ENCODE measurements at regions not wholly inside any gene's neighbourhood (a gene's known extent, or its start where the extent isn't known, plus 50 kb on each side); places are given as distances from the start of the nearest gene placed in this dataset.

- Mint-ChIP-seq H3K36me3 (no peaks in the 10 kb centered on the region), H3K27ac (no peak overlapping the region), H3K27me3 (ENCODE audit: low read depth in 3 of 3) (no peaks in the 10 kb centered on the region), H3K4me1 (no peaks in the 10 kb centered on the region), H3K4me3 (no peak overlapping the region), H3K9me3 (peaks cover 0 to 12% (median 5%) of the 10 kb centered on the region in 7 donors)
- Histone ChIP-seq H4K20me1 (ENCODE audit: insufficient read depth, low read length) (no peaks in the 10 kb centered on the region), H3K79me2 (ENCODE audit: insufficient read depth, low read length) (no peaks in the 10 kb centered on the region), H3K4me2 (replicated peaks; ENCODE audit: extremely low read depth, low read length, poor library complexity, severe bottlenecking) (no peak overlapping the region), H3K27me3 (ENCODE audit: control insufficient read depth in 2 of 2, insufficient read depth in 2 of 2, low read length in 2 of 2) (no peaks in the 10 kb centered on the region), H3K4me1 (ENCODE audit: control insufficient read depth in 1 of 2, insufficient read depth in 2 of 2, low read length in 2 of 2) (no peaks in the 10 kb centered on the region), H3K4me3 (replicated peaks in 1 of 3; ENCODE audit: low read depth in 2 of 3, low read length in 3 of 3) (no peak overlapping the region), H3K27ac (ENCODE audit: low read depth in 1 of 2, low read length in 2 of 2) (no peak overlapping the region), H3K9me3 (replicated peaks in 1 of 2; ENCODE audit: control insufficient read depth in 1 of 2, insufficient read depth in 1 of 2, low read length in 2 of 2) (peaks cover 12 to 18% of the 10 kb centered on the region in 2 donors), H3K36me3 (replicated peaks in 1 of 2; ENCODE audit: control insufficient read depth in 1 of 2, insufficient read depth in 2 of 2, low read length in 2 of 2) (no peaks in the 10 kb centered on the region), H2AFZ (ENCODE audit: insufficient read depth, low read depth, low read length, poor library complexity, severe bottlenecking) (no peak overlapping the region), H3K9ac (ENCODE audit: insufficient read depth, low read length, poor library complexity, severe bottlenecking) (no peak overlapping the region)
- no peak for TF ChIP-seq CTCF (IDR thresholded peaks at IDR 0.05)
- intact Hi-C loops (cut with micrococcal nuclease): no loop called here
- DNase-seq: no peak
These were observed 1649.2 kb downstream of the AMY1C start for GRCh38 chr1:105398909-105399308.

- no peaks in the 10 kb centered on the region for H3K36me3 ChIP-seq (replicated peaks in 1 of 2; ENCODE audit: control insufficient read depth in 1 of 2, insufficient read depth in 2 of 2, low read length in 2 of 2)
- peaks cover 12 to 18% of the 10 kb centered on the region in 2 donors for H3K9me3 ChIP-seq (replicated peaks in 1 of 2; ENCODE audit: control insufficient read depth in 1 of 2, insufficient read depth in 1 of 2, low read length in 2 of 2)
- no peak overlapping the region for H2AFZ ChIP-seq (ENCODE audit: insufficient read depth, low read depth, low read length, poor library complexity, severe bottlenecking)
- no peaks in the 10 kb centered on the region for H3K79me2 ChIP-seq (ENCODE audit: insufficient read depth, low read length)
- H3K4me1 Mint-ChIP-seq: no peaks in the 10 kb centered on the region
- H3K27me3 ChIP-seq (ENCODE audit: control insufficient read depth in 2 of 2, insufficient read depth in 2 of 2, low read length in 2 of 2): no peaks in the 10 kb centered on the region
- no peak overlapping the region for H3K4me3 Mint-ChIP-seq
- H3K9ac ChIP-seq (ENCODE audit: insufficient read depth, low read length, poor library complexity, severe bottlenecking): no peak overlapping the region
- intact Hi-C loops (cut with micrococcal nuclease): no loop called here
- no peaks in the 10 kb centered on the region for H4K20me1 ChIP-seq (ENCODE audit: insufficient read depth, low read length)
- no peak overlapping the region for H3K27ac Mint-ChIP-seq
- TF ChIP-seq CTCF (IDR thresholded peaks at IDR 0.05): no peak
- H3K27me3 Mint-ChIP-seq (ENCODE audit: low read depth in 3 of 3): no peaks in the 10 kb centered on the region
- H3K27ac ChIP-seq (ENCODE audit: low read depth in 1 of 2, low read length in 2 of 2): no peak overlapping the region
- no CpG with 5 or more reads among the region's 1 CpG for WGBS (ENCODE audit: insufficient coverage)
- no peak for DNase-seq
- H3K4me1 ChIP-seq (ENCODE audit: control insufficient read depth in 1 of 2, insufficient read depth in 2 of 2, low read length in 2 of 2): no peaks in the 10 kb centered on the region
- peaks cover 0 to 9% (median 3%) of the 10 kb centered on the region in 7 donors for H3K9me3 Mint-ChIP-seq
- H3K4me3 ChIP-seq (replicated peaks in 1 of 3; ENCODE audit: low read depth in 2 of 3, low read length in 3 of 3): no peak overlapping the region
- no peaks in the 10 kb centered on the region for H3K36me3 Mint-ChIP-seq
- no peak overlapping the region for H3K4me2 ChIP-seq (replicated peaks; ENCODE audit: extremely low read depth, low read length, poor library complexity, severe bottlenecking)
These were observed 1650.0 kb downstream of the AMY1C start for GRCh38 chr1:105399716-105400115.
